Eye (tissue), 1 donor: ENCODE measurements at regions not wholly inside any gene's neighbourhood (a gene's known extent, or its start where the extent isn't known, plus 50 kb on each side); places are given as distances from the start of the nearest gene placed in this dataset.
"Not testable (repeated sequence)": the region's sequence is repeated elsewhere in the genome, so short reads cannot be mapped to it uniquely, and the experiment has no call there.

Experiments
- DNase-seq: peaks from one replicate; pipeline ENCODE4 v3.0.0-alpha.2; 2015

DNA sequence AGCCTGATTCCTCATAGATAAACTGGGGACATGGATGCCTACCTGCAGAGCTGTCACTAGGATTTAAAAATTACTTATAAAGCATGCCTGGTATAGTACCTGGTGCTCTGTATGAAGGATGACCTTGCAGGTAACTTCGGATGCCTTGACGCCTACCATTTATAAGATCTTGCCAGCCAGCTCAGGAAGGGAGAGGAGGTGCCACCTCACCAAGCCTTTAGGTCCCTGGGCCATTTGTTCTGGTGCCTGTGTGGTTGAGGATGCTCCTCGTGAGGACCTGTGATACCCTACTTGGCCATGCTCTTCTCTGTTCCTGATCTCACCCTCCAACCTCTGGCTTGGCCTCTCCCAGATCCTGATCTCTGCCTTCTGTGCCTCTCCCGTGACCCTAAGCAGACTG lies 85.2 kb downstream of the FDX1 start:
- DNase-seq: no peak

DNA sequence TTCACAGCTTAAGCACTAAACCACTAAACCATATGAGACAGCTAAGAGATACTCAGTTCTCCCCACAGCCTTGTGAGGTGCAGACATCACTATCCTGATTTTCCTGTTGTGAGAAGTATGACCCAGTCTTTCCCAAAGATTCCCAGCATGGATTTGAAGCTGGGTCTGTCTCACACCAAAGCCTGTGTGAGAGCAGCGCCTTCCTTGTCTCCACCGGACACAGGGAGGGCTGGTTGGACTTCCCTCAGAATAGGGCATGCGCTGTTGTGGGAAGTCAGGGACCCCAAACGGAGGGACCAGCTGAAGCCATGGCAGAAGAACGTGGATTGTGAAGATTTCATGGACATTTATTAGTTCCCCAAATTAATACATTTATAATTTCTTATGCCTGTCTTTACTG lies 87.6 kb downstream of the FDX1 start:
- DNase-seq: not testable (repeated sequence)

DNA sequence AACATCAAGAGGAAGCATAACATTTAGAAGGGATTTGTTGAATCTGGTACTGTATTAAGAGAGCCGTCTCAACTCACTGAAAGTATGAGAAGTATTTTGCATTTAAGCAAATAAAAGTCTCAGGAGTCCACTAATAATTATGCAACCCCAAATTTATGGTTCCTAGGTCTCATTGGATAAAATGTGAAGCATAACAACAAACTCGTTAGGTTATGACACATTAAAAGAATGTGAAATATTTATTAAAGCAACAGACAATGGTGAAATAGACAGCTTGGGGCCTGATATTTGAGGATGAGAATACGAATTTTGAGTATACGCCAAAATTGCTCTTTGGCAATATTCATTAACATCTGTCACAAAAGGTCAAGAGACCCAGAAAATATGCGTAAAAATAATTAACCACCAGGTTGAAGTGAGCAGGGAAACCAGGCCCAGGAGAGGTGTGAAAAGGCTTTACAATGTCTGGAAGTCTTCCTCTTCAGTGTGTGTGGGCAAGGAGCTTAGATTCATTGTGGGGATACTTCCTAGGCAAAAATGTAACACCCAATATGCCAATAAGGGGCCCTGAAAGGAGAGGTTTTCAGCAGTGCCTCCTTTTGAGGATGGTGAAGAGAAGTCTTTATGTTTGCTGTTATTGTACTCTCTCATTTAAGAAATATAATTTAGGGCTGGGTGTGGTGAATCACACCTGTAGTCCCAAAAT lies 89.2 kb downstream of the FDX1 start:
- DNase-seq: no peak

DNA sequence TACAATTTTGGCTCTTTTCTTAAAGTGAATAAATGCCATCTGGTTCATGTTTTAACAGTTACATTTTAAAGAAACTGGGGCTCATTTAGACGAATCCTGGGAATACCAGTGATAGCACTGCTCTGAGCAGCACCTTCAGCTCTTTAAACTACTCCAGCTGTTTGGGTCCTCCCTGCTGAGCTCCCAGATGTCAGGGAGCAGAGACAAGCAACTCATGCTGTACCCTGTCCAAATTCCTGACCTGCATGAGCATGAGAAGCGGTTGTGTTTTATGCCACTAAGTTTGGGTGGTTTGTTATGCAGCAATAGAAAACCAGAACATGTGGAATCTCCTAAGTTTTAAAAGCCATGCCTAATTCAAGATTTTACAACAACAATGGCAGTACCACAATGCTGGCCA lies 90.0 kb downstream of the FDX1 start:
- DNase-seq: no peak

DNA sequence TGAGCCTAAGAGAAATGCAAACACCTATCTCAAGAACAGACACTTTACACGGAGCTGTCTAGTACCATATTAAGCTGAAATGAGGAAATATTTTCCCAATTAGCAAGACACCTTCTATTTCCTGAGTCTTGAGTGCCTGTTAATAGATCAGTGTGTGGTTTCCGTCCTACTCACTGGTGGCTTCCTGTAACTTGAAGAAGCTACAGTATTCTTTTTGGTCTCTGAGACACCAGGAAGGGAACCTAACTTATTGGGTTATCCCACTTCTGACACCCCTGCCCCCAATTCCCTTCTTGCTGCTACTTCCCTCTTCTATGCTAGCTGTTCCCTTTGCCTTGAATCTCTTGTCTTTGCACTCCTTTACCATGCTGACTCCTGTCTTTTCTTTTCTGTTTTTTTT lies 92.7 kb downstream of the FDX1 start:
- no peak for DNase-seq

DNA sequence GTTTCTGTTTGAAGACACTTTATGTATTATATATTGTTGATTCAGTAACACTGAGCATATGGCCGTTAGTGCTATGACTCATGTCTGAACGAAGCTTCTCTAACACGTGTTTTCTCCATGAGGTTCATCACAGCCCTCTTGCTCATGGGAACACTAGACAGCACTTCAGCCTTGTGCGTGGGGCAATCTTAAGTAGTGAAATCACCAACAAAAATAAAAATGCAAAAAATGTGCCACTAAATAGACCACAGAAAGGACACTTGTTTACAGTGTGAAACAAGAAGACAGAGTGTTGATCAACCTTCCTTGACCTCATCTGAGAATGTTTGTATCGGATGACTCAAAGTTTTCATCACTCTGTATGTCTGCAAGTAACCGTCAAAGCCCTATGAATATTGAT lies 94.5 kb downstream of the FDX1 start:
- DNase-seq: no peak

DNA sequence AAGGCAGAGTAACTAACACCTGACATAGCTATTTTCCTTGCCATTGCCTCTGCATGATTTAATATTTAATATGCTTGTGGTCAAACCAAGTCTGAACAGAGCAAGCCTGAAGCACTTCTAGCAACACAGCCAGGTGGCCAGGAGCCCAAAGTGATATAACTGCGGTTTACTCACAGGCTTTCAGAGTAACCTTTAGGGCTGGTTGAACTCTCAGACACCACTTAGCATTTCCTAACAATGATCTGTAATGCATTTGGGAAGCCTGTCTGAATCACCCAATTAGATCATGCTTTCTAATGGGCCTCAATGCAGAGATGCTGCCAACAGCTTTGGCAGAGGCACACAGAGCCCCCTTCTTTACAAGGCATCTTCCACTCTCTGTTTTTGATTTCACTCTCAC lies 96.1 kb downstream of the FDX1 start:
- peak; percentile 29 for DNase-seq

DNA sequence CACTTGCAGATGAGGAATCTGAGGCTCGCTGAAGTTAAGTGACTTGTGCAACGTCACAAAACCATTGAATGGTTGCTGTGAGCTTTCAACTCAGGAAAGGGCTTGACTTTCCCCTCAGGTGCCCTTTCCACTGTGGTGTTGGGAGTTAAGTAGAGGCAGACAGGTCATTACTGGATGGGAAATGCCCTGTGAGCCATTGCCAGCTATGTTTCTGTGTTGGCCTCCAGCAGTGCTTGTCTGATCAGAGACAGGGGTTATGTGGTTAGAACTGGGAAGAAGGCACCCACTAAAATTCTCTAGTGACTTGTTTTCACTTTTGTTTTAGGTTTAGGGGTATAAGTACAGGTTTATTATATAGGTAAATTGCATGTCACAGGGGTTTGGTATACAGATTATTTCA lies 96.6 kb downstream of the FDX1 start:
- DNase-seq: no peak
